ENCODE measurements at regions not wholly inside any gene's neighbourhood (a gene's known extent, or its start where the extent isn't known, plus 50 kb on each side); places are given as distances from the start of the nearest gene placed in this dataset.

- Mint-ChIP-seq H3K9me3 (ENCODE audit: insufficient read depth) (no peaks in the 10 kb centered on the region), H3K4me3 (no peak overlapping the region), H3K4me1 (no peaks in the 10 kb centered on the region), H3K27ac (no peak overlapping the region), H3K27me3 (no peaks in the 10 kb centered on the region)
- Histone ChIP-seq H2AFZ (ENCODE audit: insufficient read depth, low read depth, low read length, poor library complexity, severe bottlenecking) (no peak overlapping the region), H3K36me3 (replicated peaks in 1 of 2; ENCODE audit: control extremely low read depth in 1 of 2, control insufficient read depth in 1 of 2, extremely low read depth in 1 of 2, insufficient read depth in 2 of 2, low read length in 1 of 2) (no peaks in the 10 kb centered on the region), H3K4me3 (ENCODE audit: control extremely low read depth in 1 of 5, extremely low read depth in 1 of 5, insufficient read depth in 1 of 5, low read depth in 2 of 5, low read length in 4 of 5) (no peak overlapping the region), H3K79me2 (ENCODE audit: control insufficient read depth, insufficient read depth, low read length) (no peaks in the 10 kb centered on the region), H3K9ac (ENCODE audit: low read length) (no peak overlapping the region), H3K27me3 (replicated peaks in 1 of 4; ENCODE audit: control extremely low read depth in 1 of 4, control insufficient read depth in 3 of 4, insufficient read depth in 4 of 4, low read length in 3 of 4) (peaks cover 0 to 6% (median 0%) of the 10 kb centered on the region in 4 experiments), H3K4me2 (replicated peaks; ENCODE audit: low read depth, low read length, poor library complexity, severe bottlenecking) (no peak overlapping the region), H3K4me1 (ENCODE audit: control insufficient read depth in 2 of 2, insufficient read depth in 2 of 2, low read length in 2 of 2) (no peaks in the 10 kb centered on the region), H4K20me1 (ENCODE audit: control insufficient read depth, insufficient read depth, low read length, poor library complexity, severe bottlenecking) (no peaks in the 10 kb centered on the region), H3K27ac (ENCODE audit: low read length in 2 of 2) (no peak overlapping the region), H3K9me3 (ENCODE audit: control extremely low read depth in 1 of 3, control insufficient read depth in 2 of 3, insufficient read depth in 1 of 3, low read length in 2 of 3) (peaks cover 0 to 11% (median 0%) of the 10 kb centered on the region in 3 donors)
- POLR2A ChIA-PET: no interaction called here
- TF ChIP-seq CTCF (IDR thresholded peaks at IDR 0.05) (no peak), EZH2 (IDR thresholded peaks at IDR 0.05; ENCODE audit: borderline replicate concordance, insufficient read depth, low read depth, low read length, poor library complexity, severe bottlenecking) (no peak)
- CTCF ChIA-PET: no interaction called here
- DNase-seq (no peak), ATAC-seq (ENCODE audit: low read depth) (no peak)
- intact Hi-C loops (cut with micrococcal nuclease): no loop called here
- 8% methylated on average over 2 of the region's 4 CpGs for WGBS (ENCODE audit: insufficient coverage)
These were observed 347.0 kb upstream of the MTPN start for GRCh38 chr7:136324073-136324704.

GRCh38 chr7:136312592-136312991 lies 335.4 kb upstream of the MTPN start:
- DNase-seq (no peak), ATAC-seq (ENCODE audit: low read depth) (no peak)
- Histone ChIP-seq H4K20me1 (ENCODE audit: control insufficient read depth, insufficient read depth, low read length, poor library complexity, severe bottlenecking) (no peaks in the 10 kb centered on the region), H2AFZ (ENCODE audit: insufficient read depth, low read depth, low read length, poor library complexity, severe bottlenecking) (no peak overlapping the region), H3K36me3 (replicated peaks in 1 of 2; ENCODE audit: control extremely low read depth in 1 of 2, control insufficient read depth in 1 of 2, extremely low read depth in 1 of 2, insufficient read depth in 2 of 2, low read length in 1 of 2) (no peaks in the 10 kb centered on the region), H3K4me1 (ENCODE audit: control insufficient read depth in 2 of 2, insufficient read depth in 2 of 2, low read length in 2 of 2) (peaks cover 0 to 3% of the 10 kb centered on the region in 2 donors), H3K4me2 (replicated peaks; ENCODE audit: low read depth, low read length, poor library complexity, severe bottlenecking) (no peak overlapping the region), H3K4me3 (ENCODE audit: control extremely low read depth in 1 of 5, extremely low read depth in 1 of 5, insufficient read depth in 1 of 5, low read depth in 2 of 5, low read length in 4 of 5) (no peak overlapping the region), H3K79me2 (ENCODE audit: control insufficient read depth, insufficient read depth, low read length) (no peaks in the 10 kb centered on the region), H3K9me3 (ENCODE audit: control extremely low read depth in 1 of 3, control insufficient read depth in 2 of 3, insufficient read depth in 1 of 3, low read length in 2 of 3) (no peaks in the 10 kb centered on the region), H3K27ac (ENCODE audit: low read length in 2 of 2) (no peak overlapping the region), H3K27me3 (replicated peaks in 1 of 4; ENCODE audit: control extremely low read depth in 1 of 4, control insufficient read depth in 3 of 4, insufficient read depth in 4 of 4, low read length in 3 of 4) (no peaks in the 10 kb centered on the region), H3K9ac (ENCODE audit: low read length) (no peak overlapping the region)
- H3K9me3 Mint-ChIP-seq (ENCODE audit: insufficient read depth): peaks cover 14% of the 10 kb centered on the region
- intact Hi-C loops (cut with micrococcal nuclease): no loop called here
- no peaks in the 10 kb centered on the region for H3K27me3 Mint-ChIP-seq
- H3K4me3 Mint-ChIP-seq: no peak overlapping the region
- no CpG with 5 or more reads among the region's 1 CpG for WGBS (ENCODE audit: insufficient coverage)
- no peaks in the 10 kb centered on the region for H3K4me1 Mint-ChIP-seq
- POLR2A ChIA-PET: no interaction called here
- no peak overlapping the region for H3K27ac Mint-ChIP-seq
- TF ChIP-seq EZH2 (IDR thresholded peaks at IDR 0.05; ENCODE audit: borderline replicate concordance, insufficient read depth, low read depth, low read length, poor library complexity, severe bottlenecking) (no peak), CTCF (IDR thresholded peaks at IDR 0.05) (no peak)
- CTCF ChIA-PET: no interaction called here

All from B cell (primary cell).